Testis (tissue), 2 donors: ENCODE measurements at regions not wholly inside any gene's neighbourhood (a gene's known extent, or its start where the extent isn't known, plus 50 kb on each side); places are given as distances from the start of the nearest gene placed in this dataset.

Experiments used
- DNase-seq: peaks from one replicate; pipeline ENCODE4 v3.0.0-alpha.2; 2019
- H3K27ac ChIP-seq, 2 donors: fragments of 200-600 bp; sonication (generic); one replicate each; pipeline ENCODE4 v1.5.1; 2019
- H3K27me3 ChIP-seq: fragments of 200-600 bp; sonication (generic); one replicate; pipeline ENCODE4 v1.5.1; 2019
- H3K36me3 ChIP-seq: fragments of 200-600 bp; sonication (generic); one replicate; pipeline ENCODE4 v1.5.1; 2017; ENCODE audit warnings: low read depth; ENCODE audit errors: missing control alignments
- H3K4me1 ChIP-seq: fragments of 200-600 bp; sonication (generic); one replicate; pipeline ENCODE4 v1.5.1; 2019
- H3K4me3 ChIP-seq, 2 donors: fragments of 200-600 bp; sonication (generic); one replicate each; pipeline ENCODE4 v1.5.1; 2017 to 2019
- H3K9me3 ChIP-seq: fragments of 200-600 bp; sonication (generic); one replicate; pipeline ENCODE4 v1.5.1; 2017
- CTCF ChIP-seq, 3 experiments: fragments of 450-650 bp in 2 of 3; fragments of 200-600 bp in 1 of 3; sonication (generic) in 1 of 3; IDR thresholded peaks; one replicate each; pipeline ENCODE4 v1.5.1; 2016 to 2019; ENCODE audit warnings: antibody characterized with exemption in 3 of 3, mild to moderate bottlenecking in 2 of 3, moderate library complexity in 1 of 3
- POLR2A ChIP-seq: fragments of 450-650 bp; IDR thresholded peaks from one replicate; pipeline ENCODE4 v1.6.1; 2017; ENCODE audit warnings: antibody characterized with exemption, mild to moderate bottlenecking, moderate library complexity
- WGBS, 2 donors: methylation state at CpG; one replicate each; pipeline ENCODE4 v1.1.5; 2018; 5-methylcytosine and 5-hydroxymethylcytosine counted together
- intact Hi-C: fragments of 100-400 bp; cut with DNase I; formaldehyde crosslinking; loops from one replicate; pipeline ENCODE4 v1.15.1; 2023; ENCODE audit warnings: low total_unique reads

GRCh38 chr21:16420031-16420724 lies 690.4 kb downstream of the USP25 start:
- 3 to 5% methylated on average over 4 of the region's 4 CpGs for WGBS, 2 donors
- H3K27me3 ChIP-seq = no peaks in the 10 kb centered on the region
- intact Hi-C loops = no loop called here
- peak overlapping the region; percentile 54 to 57 for H3K4me3 ChIP-seq
- peak; percentile 76 for DNase-seq
- peak overlapping the region; percentile 76 to 93 for H3K27ac ChIP-seq
- H3K4me1 ChIP-seq = peaks cover 6% of the 10 kb centered on the region
- no peaks in the 10 kb centered on the region for H3K36me3 ChIP-seq
- TF ChIP-seq CTCF (IDR thresholded peaks at IDR 0.05) = no peak
- no peak for TF ChIP-seq POLR2A
- H3K9me3 ChIP-seq = no peaks in the 10 kb centered on the region

GRCh38 chr21:16421007-16421406 lies 691.2 kb downstream of the USP25 start:
- 17 to 24% methylated on average over 2 of the region's 2 CpGs for WGBS, 2 donors
- Histone ChIP-seq H3K36me3 (no peaks in the 10 kb centered on the region), H3K4me1 (peaks cover 7% of the 10 kb centered on the region), H3K27ac (peak overlapping the region; percentile 76 to 93), H3K27me3 (no peaks in the 10 kb centered on the region), H3K4me3 (peak overlapping the region; percentile 54 to 57), H3K9me3 (no peaks in the 10 kb centered on the region)
- DNase-seq = no peak
- intact Hi-C loops = no loop called here
- TF ChIP-seq CTCF (IDR thresholded peaks at IDR 0.05) (no peak), POLR2A (no peak)

- Histone ChIP-seq H3K36me3 (no peaks in the 10 kb centered on the region), H3K9me3 (no peaks in the 10 kb centered on the region), H3K4me1 (peaks cover 12% of the 10 kb centered on the region), H3K4me3 (peak overlapping the region; percentile 54 to 57), H3K27ac (peak overlapping the region; percentile 76 to 93), H3K27me3 (no peaks in the 10 kb centered on the region)
- intact Hi-C loops = no loop called here
- WGBS, 2 donors = 38 to 46% methylated on average over 3 of the region's 3 CpGs
- TF ChIP-seq CTCF (IDR thresholded peaks at IDR 0.05) = no peak
- no peak for TF ChIP-seq POLR2A
- no peak for DNase-seq
These were observed 692.2 kb downstream of the USP25 start for GRCh38 chr21:16421965-16422364.

GRCh38 chr21:16422702-16423101 lies 692.9 kb downstream of the USP25 start:
- Histone ChIP-seq H3K27me3 (no peaks in the 10 kb centered on the region), H3K27ac (peak overlapping the region; percentile 76 to 93), H3K4me1 (peaks cover 12% of the 10 kb centered on the region), H3K9me3 (no peaks in the 10 kb centered on the region), H3K36me3 (no peaks in the 10 kb centered on the region), H3K4me3 (peak overlapping the region; percentile 54 to 57)
- TF ChIP-seq POLR2A = no peak
- TF ChIP-seq CTCF (IDR thresholded peaks at IDR 0.05) = no peak
- WGBS, 2 donors = 20 to 28% methylated on average over 2 of the region's 2 CpGs
- intact Hi-C loops = no loop called here
- DNase-seq = peak; percentile 35

GRCh38 chr21:16423921-16424320 lies 694.1 kb downstream of the USP25 start:
- peaks cover 12% of the 10 kb centered on the region for H3K4me1 ChIP-seq
- H3K9me3 ChIP-seq = no peaks in the 10 kb centered on the region
- no peaks in the 10 kb centered on the region for H3K36me3 ChIP-seq
- peak overlapping the region; percentile 6 to 12 for H3K4me3 ChIP-seq
- no peak for DNase-seq
- H3K27ac ChIP-seq = peak overlapping the region; percentile 76 to 93
- WGBS, 2 donors = 33 to 39% methylated on average over 4 of the region's 4 CpGs
- H3K27me3 ChIP-seq = no peaks in the 10 kb centered on the region
- TF ChIP-seq CTCF (IDR thresholded peaks at IDR 0.05) = no peak
- TF ChIP-seq POLR2A = no peak
- intact Hi-C loops = no loop called here
